DMS 273 treated with DMSO at 0.1 percent for 48 hours (cell line): ENCODE measurements at regions not wholly inside any gene's neighbourhood (a gene's known extent, or its start where the extent isn't known, plus 50 kb on each side); places are given as distances from the start of the nearest gene placed in this dataset.

ENCODE experiments used
- DNase-seq: peaks from one replicate; lab custom pipeline; 2025; lab: John Stamatoyannopoulos, UW

DNA sequence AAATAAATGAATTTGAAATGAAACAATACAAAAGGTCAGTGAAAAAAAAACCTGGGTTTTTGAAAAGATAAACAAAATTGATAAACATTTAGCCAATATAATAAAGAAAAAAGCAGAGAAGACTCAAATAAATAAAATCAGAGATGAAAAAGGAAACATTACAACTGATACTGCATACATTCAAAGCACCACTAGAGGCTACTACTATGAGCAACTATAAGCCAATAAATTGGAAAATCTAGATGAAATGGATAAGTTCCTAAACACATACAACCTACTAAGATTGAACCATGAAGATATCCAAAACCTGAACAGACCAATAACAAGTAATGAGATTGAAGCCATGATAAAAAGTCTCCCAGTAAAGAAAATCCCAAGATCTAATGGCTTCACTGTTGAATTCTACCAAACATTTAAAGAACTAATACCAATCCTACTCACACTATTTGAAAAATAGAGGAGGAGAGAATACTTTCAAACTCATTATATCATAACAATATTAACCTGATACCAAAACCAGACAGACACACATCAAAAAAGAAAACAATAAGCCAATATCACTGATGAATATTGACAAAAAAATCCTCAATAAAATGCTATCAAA lies 80.8 kb upstream of the CERS6 start:
- DNase-seq, result no peak

DNA sequence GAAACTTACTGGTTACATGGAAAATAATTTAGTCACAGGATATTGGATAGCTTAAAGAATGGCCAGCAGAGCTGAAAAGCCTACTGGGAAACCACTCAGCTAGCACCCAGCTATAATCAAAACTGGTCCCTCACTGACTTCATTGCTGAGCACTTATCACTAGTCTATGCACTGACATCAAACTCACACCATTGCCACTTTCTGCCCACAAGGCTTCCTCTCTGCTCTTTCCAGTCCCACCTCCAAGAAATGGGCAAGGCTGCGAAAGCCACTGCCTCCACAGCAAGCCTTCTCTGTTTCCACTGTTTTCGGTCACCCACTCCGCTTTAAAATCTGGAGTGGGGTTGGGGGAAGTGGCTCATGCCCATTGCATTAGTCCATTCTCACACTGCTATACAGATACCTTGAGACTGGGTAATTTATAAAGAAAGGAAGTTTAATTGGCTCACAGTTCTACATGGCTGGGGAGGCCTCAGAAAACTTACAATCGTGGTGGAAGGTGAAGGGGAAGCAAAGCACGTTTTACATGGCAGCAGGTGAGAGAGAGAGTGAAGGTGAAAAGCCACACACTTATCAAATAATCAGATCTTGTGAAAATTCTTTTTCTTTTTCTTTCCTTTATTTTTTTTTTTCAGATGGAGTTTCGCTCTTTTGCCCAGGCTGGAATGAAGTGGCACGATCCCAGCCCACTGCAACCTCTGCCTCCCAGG lies 77.0 kb upstream of the CERS6 start:
- DNase-seq, result no peak

DNA sequence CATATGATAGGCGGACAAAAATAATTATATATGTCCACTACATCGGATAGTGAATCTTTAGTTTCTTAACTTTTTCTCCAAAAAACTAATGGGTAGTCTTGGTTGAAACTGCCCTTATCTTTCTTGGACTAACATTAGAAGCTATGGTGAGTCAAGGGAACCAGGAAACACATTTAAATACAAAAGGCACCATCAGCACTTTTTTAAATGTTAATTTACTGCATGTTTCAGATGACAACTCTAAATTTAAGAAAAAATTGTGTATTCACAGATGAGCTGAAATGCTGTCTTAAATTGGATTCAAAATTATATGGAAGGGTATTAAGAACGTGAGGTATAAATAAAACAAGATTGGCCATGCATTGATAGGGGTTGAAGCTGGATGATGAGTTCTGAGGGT lies 75.6 kb upstream of the CERS6 start:
- no peak for DNase-seq

GRCh38 chr2:168392024-168392423 lies 64.0 kb upstream of the CERS6 start:
- no peak for DNase-seq

DNA sequence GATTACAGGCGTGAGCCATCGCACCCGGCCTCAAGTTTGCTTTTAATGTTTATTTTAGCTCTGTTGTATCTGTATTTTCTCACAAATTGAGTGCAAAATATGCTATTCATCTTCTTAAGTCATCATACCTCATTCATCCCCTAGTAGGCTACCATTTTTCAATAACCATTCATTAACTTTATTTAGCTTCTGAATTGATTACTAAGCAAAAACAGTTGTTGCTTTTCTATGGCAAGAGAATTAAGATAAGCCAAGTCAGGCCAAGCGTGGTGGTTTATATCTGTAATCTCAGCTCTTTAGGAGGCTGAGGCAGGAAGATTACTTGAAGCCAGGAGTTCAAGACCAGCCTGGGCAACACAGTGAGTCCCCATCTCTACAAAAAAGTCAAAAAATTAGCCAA lies 63.3 kb upstream of the CERS6 start:
- DNase-seq, result no peak

GRCh38 chr2:168394262-168394661 lies 61.8 kb upstream of the CERS6 start:
- no peak for DNase-seq

DNA sequence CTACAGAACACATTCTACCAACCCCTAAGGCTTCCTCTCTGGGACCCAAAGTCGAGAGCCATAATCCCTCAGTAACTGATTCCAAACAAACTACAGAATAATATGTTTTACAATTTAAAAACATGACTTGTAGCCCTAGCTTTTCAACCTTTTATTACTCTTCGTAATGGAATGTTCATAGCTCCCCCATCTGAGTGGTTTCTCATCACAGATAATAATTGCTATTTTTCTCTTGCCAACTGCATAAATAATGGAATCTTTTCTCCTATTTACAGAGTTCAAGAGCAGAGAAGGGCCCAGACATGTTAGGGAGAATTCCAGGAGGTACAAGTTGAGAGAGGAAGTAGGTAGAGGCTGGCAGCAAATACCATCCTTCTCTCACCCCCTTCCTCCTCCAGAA lies 59.9 kb upstream of the CERS6 start:
- DNase-seq, result no peak

- DNase-seq, result peak; percentile 51
Observed at GRCh38 chr2:168397629-168398028, 58.4 kb upstream of the CERS6 start.

DNA sequence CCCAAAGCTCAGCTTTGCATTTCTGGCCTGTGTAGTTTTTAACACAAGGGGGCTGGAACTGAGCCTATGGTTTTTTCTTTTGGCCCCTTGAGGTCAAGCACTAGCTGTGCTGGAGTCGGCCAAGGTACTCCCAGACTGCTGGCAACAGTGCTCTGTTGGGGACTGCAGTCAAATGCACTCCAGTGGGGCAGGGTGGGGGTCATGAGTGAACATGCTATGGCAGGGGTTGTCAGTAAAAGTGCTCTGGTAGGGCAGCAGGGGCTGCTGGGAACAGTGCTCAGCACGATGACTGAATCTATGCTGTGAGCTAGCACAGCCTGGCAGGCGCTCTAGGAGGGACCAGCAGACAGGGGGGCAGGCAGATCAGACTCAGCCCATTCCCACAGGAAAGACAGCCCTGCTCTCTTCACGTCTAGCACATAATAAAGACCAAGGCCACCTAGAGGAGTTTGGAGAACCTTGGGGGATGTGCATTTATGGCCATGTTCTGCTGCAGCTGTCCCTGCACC lies 55.0 kb upstream of the CERS6 start:
- no peak for DNase-seq

DNA sequence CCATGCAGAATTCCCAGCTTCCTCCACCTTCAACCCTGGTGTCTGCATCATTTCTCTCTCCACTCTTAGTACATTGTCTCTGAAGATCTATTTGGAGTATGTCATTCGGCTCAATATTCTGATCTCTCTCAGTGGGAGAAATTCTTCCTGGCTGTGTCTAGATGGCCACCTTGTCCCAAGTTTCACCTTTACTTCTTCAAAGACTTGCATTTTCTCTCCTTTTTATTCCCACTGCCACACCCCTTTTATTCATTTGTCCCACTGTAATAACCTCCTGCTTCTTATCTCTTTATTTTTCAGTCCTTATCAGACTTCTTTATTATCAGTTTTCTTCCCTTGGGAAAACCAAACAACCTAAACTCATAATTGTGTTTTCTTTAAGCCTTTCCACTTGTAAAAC lies 54.3 kb upstream of the CERS6 start:
- DNase-seq, result no peak

GRCh38 chr2:168402531-168402930 lies 53.5 kb upstream of the CERS6 start:
- DNase-seq, result no peak

DNA sequence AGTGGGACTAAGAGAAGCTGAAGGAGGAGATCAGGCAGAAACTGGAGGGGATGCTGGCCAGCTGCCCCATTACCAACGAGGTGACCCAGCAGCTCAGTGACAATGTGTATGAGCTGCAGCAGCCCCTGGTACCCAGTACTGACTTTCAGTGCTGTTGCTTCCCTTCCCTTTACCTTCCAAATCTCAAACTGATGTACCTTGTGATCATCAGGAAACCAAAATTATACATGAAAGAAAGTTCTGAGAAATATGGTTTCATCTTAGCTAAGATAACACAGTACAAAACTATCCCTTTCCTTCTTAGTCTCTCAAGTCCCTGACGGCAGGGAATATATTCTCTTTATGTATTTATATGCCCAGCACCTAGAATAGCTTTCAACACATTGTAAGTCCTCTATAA lies 52.3 kb upstream of the CERS6 start:
- DNase-seq, result no peak

- no peak for DNase-seq
Observed at GRCh38 chr2:168404764-168405163, 51.3 kb upstream of the CERS6 start.
